Adrenal gland (tissue), 5 donors: ENCODE measurements at regions not wholly inside any gene's neighbourhood (a gene's known extent, or its start where the extent isn't known, plus 50 kb on each side); places are given as distances from the start of the nearest gene placed in this dataset.

Source experiments
- CTCF ChIP-seq, 6 experiments: fragments of 450-650 bp in 4 of 6; fragments of 200-600 bp in 2 of 6; sonication (generic) in 1 of 6; IDR thresholded peaks; 1 replicate in 5 of 6; 2 replicates in 1 of 6; pipeline versions ENCODE4 v1.5.1 to v1.8.0; 2016 to 2021; ENCODE audit warnings: antibody characterized with exemption in 6 of 6, mild to moderate bottlenecking in 2 of 6, moderate library complexity in 1 of 6
- POLR2A ChIP-seq, 2 donors: fragments of 450-650 bp; IDR thresholded peaks; one replicate each; pipeline ENCODE4 v1.6.1; 2017; ENCODE audit warnings: antibody characterized with exemption in 2 of 2, mild to moderate bottlenecking in 2 of 2, moderate library complexity in 1 of 2
- donor health status: DM: no; HTN: no; CAD: no.

- TF ChIP-seq POLR2A (IDR thresholded peaks at IDR 0.05) (no peak), CTCF (IDR thresholded peaks at IDR 0.05) (no peak)
These were observed 226.4 kb upstream of the CAND1 start for GRCh38 chr12:67042697-67043131.
